Hepatocyte (in vitro differentiated cells): ENCODE measurements at regions not wholly inside any gene's neighbourhood (a gene's known extent, or its start where the extent isn't known, plus 50 kb on each side); places are given as distances from the start of the nearest gene placed in this dataset.
"Not testable (repeated sequence)": the region's sequence is repeated elsewhere in the genome, so short reads cannot be mapped to it uniquely, and the experiment has no call there.

Source experiments
- DNase-seq: peaks from one replicate; pipeline ENCODE4 v3.0.0-alpha.2; 2016; ENCODE audit warnings: low spot score
- H2AFZ ChIP-seq: fragments of 200-600 bp; sonication (generic); 2 replicates; pipeline ENCODE4 v1.6.0; 2016; ENCODE audit warnings: antibody characterized with exemption, mild to moderate bottlenecking
- H3K27ac ChIP-seq: fragments of 200-600 bp; sonication (generic); 2 replicates; pipeline ENCODE4 v1.5.1; 2016; ENCODE audit warnings: mild to moderate bottlenecking
- H3K27me3 ChIP-seq: fragments of 200-600 bp; sonication (generic); 2 replicates; pipeline ENCODE4 v1.6.1; 2016
- H3K36me3 ChIP-seq: fragments of 200-600 bp; sonication (generic); replicated peaks from 2 replicates; pipeline ENCODE4 v1.5.1; 2016; ENCODE audit warnings: low read depth; ENCODE audit not compliant: insufficient read depth
- H3K4me1 ChIP-seq: fragments of 200-600 bp; sonication (generic); 2 replicates; pipeline ENCODE4 v1.5.1; 2016; ENCODE audit warnings: mild to moderate bottlenecking, moderate library complexity; ENCODE audit not compliant: insufficient read depth
- H3K4me2 ChIP-seq: fragments of 200-600 bp; sonication (generic); 2 replicates; pipeline ENCODE4 v1.6.0; 2016
- H3K4me3 ChIP-seq: fragments of 200-600 bp; sonication (generic); 2 replicates; pipeline ENCODE4 v1.5.1; 2016; ENCODE audit warnings: mild to moderate bottlenecking
- H3K79me2 ChIP-seq: fragments of 200-600 bp; sonication (generic); 2 replicates; pipeline ENCODE4 v1.6.0; 2017; ENCODE audit warnings: mild to moderate bottlenecking
- H3K9me2 ChIP-seq: fragments of 200-600 bp; sonication (generic); replicated peaks from 2 replicates; pipeline ENCODE4 v1.6.0; 2017; ENCODE audit warnings: mild to moderate bottlenecking; ENCODE audit not compliant: insufficient read depth
- H3K9me3 ChIP-seq: fragments of 200-600 bp; sonication (generic); 2 replicates; pipeline ENCODE4 v1.5.1; 2016; ENCODE audit warnings: low read depth, mild to moderate bottlenecking
- H4K20me1 ChIP-seq: fragments of 200-600 bp; sonication (generic); 2 replicates; pipeline ENCODE4 v1.6.0; 2016; ENCODE audit warnings: mild to moderate bottlenecking; ENCODE audit not compliant: insufficient read depth, poor library complexity, severe bottlenecking
- EZH2 ChIP-seq: fragments of 200-600 bp; sonication (generic); IDR thresholded peaks from 2 replicates; pipeline ENCODE4 v1.6.1; 2016; ENCODE audit warnings: antibody characterized with exemption, mild to moderate bottlenecking, borderline replicate concordance
- EZH2phosphoT487 ChIP-seq: fragments of 200-600 bp; sonication (generic); IDR thresholded peaks from one replicate; pipeline ENCODE4 v1.6.1; 2018; ENCODE audit warnings: antibody characterized with exemption, mild to moderate bottlenecking, low read depth, moderate library complexity; ENCODE audit not compliant: unreplicated experiment, severe bottlenecking
- WGBS: methylation state at CpG from one replicate; pipeline ENCODE4 v1.1.6; 2016; ENCODE audit warnings: low lambda C conversion rate; ENCODE audit errors: missing lambda C conversion rate; 5-methylcytosine and 5-hydroxymethylcytosine counted together
- TF ChIP-seq, protein P1 (sequence below): fragments of 200-600 bp; sonication (generic); IDR thresholded peaks from 2 replicates; pipeline ENCODE4 v1.5.1; 2016; ENCODE audit warnings: antibody characterized with exemption, mild to moderate bottlenecking; ENCODE audit not compliant: poor library complexity

DNA sequence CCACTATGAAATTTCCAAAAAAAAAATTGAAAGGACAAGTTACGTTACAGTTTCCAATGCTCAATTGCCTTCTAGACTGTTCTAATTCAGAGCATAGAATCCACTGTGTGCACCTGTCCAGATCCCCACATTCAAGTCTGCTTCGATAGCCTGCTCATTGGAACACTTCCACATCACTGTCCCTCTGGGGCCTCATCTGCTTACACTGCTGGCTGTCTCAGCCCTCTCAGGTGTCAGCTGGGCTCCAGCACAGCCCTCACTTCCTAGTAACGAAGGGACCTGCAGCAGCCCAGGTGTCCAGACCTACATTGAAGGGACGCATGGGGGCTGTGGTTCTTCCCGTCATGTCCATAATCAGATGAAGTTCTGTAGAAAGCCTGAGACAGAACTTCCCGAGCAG lies 94.3 kb upstream of the EMB start:
- Histone ChIP-seq H4K20me1 (no peaks in the 10 kb centered on the region), H3K27me3 (no peaks in the 10 kb centered on the region), H3K4me1 (no peaks in the 10 kb centered on the region), H2AFZ (no peak overlapping the region), H3K9me2 (no peaks in the 10 kb centered on the region), H3K36me3 (no peaks in the 10 kb centered on the region), H3K9me3 (no peaks in the 10 kb centered on the region), H3K4me3 (no peak overlapping the region), H3K4me2 (no peak overlapping the region), H3K27ac (no peak overlapping the region), H3K79me2 (no peaks in the 10 kb centered on the region)
- TF ChIP-seq EZH2phosphoT487 (no peak), EZH2 (no peak)
- TF ChIP-seq, protein P1, sequence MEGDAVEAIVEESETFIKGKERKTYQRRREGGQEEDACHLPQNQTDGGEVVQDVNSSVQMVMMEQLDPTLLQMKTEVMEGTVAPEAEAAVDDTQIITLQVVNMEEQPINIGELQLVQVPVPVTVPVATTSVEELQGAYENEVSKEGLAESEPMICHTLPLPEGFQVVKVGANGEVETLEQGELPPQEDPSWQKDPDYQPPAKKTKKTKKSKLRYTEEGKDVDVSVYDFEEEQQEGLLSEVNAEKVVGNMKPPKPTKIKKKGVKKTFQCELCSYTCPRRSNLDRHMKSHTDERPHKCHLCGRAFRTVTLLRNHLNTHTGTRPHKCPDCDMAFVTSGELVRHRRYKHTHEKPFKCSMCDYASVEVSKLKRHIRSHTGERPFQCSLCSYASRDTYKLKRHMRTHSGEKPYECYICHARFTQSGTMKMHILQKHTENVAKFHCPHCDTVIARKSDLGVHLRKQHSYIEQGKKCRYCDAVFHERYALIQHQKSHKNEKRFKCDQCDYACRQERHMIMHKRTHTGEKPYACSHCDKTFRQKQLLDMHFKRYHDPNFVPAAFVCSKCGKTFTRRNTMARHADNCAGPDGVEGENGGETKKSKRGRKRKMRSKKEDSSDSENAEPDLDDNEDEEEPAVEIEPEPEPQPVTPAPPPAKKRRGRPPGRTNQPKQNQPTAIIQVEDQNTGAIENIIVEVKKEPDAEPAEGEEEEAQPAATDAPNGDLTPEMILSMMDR: no peak
- no peak for DNase-seq
- 71% methylated on average over 6 of the region's 6 CpGs for WGBS

DNA sequence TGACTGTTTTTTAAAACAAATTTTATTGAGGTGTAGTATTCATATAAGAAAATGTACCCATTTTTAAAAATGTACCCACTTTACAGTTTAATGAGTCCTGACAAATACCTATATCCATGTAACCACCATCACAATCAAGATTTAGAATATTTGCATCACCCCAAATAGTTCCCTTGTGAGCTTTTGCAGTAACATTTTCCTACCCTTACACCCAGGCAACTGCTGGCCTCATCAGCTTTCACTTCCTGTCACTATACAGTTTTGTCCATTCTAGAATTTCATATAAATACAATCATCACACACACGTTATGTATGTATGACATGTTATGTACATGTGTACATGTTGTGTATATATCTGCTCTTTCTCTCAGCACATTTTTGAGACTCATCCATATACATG lies 96.4 kb upstream of the EMB start:
- H2AFZ ChIP-seq, H3K27me3 ChIP-seq, H3K9me2 ChIP-seq, H3K27ac ChIP-seq, H3K79me2 ChIP-seq, H3K4me2 ChIP-seq, DNase-seq, H3K9me3 ChIP-seq, H3K4me3 ChIP-seq, H3K36me3 ChIP-seq, H3K4me1 ChIP-seq, H4K20me1 ChIP-seq: not testable (repeated sequence)
- WGBS: 70% methylated on average over 1 of the region's 1 CpG

GRCh38 chr5:50547303-50547702 lies 106.2 kb upstream of the EMB start:
- H3K4me1 ChIP-seq: no peaks in the 10 kb centered on the region
- no peak overlapping the region for H3K4me2 ChIP-seq
- H3K9me2 ChIP-seq: no peaks in the 10 kb centered on the region
- H3K27me3 ChIP-seq: no peaks in the 10 kb centered on the region
- H3K27ac ChIP-seq: no peak overlapping the region
- no peak overlapping the region for H2AFZ ChIP-seq
- H3K9me3 ChIP-seq: no peaks in the 10 kb centered on the region
- no peak overlapping the region for H3K4me3 ChIP-seq
- no peak for DNase-seq
- no peaks in the 10 kb centered on the region for H4K20me1 ChIP-seq
- WGBS: 92% methylated on average over 2 of the region's 2 CpGs
- H3K79me2 ChIP-seq: no peaks in the 10 kb centered on the region
- TF ChIP-seq, protein P1: no peak
- TF ChIP-seq EZH2 (no peak), EZH2phosphoT487 (no peak)
- H3K36me3 ChIP-seq: no peaks in the 10 kb centered on the region

GRCh38 chr5:50550267-50550666 lies 109.2 kb upstream of the EMB start:
- H4K20me1 ChIP-seq: no peaks in the 10 kb centered on the region
- no peaks in the 10 kb centered on the region for H3K4me1 ChIP-seq
- TF ChIP-seq, protein P1: no peak
- TF ChIP-seq EZH2phosphoT487 (no peak), EZH2 (no peak)
- no peak overlapping the region for H2AFZ ChIP-seq
- H3K27me3 ChIP-seq: no peaks in the 10 kb centered on the region
- H3K9me3 ChIP-seq: no peaks in the 10 kb centered on the region
- H3K4me2 ChIP-seq: no peak overlapping the region
- no peaks in the 10 kb centered on the region for H3K36me3 ChIP-seq
- no peaks in the 10 kb centered on the region for H3K9me2 ChIP-seq
- no peaks in the 10 kb centered on the region for H3K79me2 ChIP-seq
- H3K27ac ChIP-seq: no peak overlapping the region
- no peak overlapping the region for H3K4me3 ChIP-seq
- DNase-seq: no peak
